Adrenal gland (tissue), 5 donors: ENCODE measurements at regions not wholly inside any gene's neighbourhood (a gene's known extent, or its start where the extent isn't known, plus 50 kb on each side); places are given as distances from the start of the nearest gene placed in this dataset.

ENCODE experiments used
- POLR2A ChIP-seq, 2 donors: fragments of 450-650 bp; IDR thresholded peaks; one replicate each; pipeline ENCODE4 v1.6.1; 2017; ENCODE audit warnings: antibody characterized with exemption in 2 of 2, mild to moderate bottlenecking in 2 of 2, moderate library complexity in 1 of 2
- TF ChIP-seq, protein P1 (sequence below), 6 experiments: fragments of 450-650 bp in 4 of 6; fragments of 200-600 bp in 2 of 6; sonication (generic) in 1 of 6; IDR thresholded peaks; 1 replicate in 5 of 6; 2 replicates in 1 of 6; pipeline versions ENCODE4 v1.5.1 to v1.8.0; 2016 to 2021; ENCODE audit warnings: antibody characterized with exemption in 6 of 6, mild to moderate bottlenecking in 2 of 6, moderate library complexity in 1 of 6
- donor health status: DM: no; HTN: no; CAD: no.

DNA sequence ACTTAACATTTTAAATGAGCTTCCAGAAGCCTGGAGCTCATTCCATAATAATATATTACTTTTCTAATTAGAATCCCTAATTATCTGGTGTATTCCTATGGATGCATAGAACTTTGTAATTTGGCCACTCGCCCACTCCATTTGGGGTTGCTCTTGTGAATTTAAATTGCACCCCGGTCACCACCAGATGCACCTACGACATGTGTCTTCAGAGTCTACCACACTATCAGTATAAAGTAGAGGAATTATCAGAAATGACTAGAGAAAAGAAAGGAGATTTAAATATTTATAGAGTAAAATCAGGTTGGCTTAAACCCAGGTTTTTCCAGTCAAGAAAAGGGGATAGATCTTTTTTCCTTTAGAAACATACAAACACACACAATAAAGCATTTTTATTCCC, 145.8 kb upstream of the DCN start:
- TF ChIP-seq, protein P1, sequence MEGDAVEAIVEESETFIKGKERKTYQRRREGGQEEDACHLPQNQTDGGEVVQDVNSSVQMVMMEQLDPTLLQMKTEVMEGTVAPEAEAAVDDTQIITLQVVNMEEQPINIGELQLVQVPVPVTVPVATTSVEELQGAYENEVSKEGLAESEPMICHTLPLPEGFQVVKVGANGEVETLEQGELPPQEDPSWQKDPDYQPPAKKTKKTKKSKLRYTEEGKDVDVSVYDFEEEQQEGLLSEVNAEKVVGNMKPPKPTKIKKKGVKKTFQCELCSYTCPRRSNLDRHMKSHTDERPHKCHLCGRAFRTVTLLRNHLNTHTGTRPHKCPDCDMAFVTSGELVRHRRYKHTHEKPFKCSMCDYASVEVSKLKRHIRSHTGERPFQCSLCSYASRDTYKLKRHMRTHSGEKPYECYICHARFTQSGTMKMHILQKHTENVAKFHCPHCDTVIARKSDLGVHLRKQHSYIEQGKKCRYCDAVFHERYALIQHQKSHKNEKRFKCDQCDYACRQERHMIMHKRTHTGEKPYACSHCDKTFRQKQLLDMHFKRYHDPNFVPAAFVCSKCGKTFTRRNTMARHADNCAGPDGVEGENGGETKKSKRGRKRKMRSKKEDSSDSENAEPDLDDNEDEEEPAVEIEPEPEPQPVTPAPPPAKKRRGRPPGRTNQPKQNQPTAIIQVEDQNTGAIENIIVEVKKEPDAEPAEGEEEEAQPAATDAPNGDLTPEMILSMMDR (IDR thresholded peaks at IDR 0.05), result no peak
- no peak for TF ChIP-seq POLR2A (IDR thresholded peaks at IDR 0.05)
